NCI-H2029 (cell line): ENCODE measurements at regions not wholly inside any gene's neighbourhood (a gene's known extent, or its start where the extent isn't known, plus 50 kb on each side); places are given as distances from the start of the nearest gene placed in this dataset.
"Not testable (repeated sequence)": the region's sequence is repeated elsewhere in the genome, so short reads cannot be mapped to it uniquely, and the experiment has no call there.

Experiments
- DNase-seq: peaks from one replicate; lab custom pipeline; 2025; lab: John Stamatoyannopoulos, UW

DNA sequence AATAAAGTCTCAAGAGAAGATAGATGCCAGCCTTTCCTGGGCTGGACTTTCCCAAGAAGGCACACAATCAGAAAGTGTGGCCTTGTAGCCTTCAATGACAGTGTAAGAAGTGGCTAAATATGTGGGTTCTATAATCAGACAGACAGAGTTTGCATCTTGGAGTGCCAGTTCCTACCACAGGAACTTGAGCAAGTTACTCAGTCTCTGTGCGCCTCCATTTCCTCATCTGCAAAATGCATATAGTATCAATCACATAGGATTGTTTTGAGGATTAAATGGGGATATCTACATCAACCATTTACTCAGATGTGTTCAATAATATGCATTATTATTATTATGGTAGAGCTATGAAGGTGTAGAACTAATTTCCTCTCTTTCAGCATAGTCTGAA is 176.8 kb upstream of the PTBP2 start:
- DNase-seq = no peak

GRCh38 chr1:96545935-96546656 is 175.5 kb upstream of the PTBP2 start:
- DNase-seq = no peak

DNA sequence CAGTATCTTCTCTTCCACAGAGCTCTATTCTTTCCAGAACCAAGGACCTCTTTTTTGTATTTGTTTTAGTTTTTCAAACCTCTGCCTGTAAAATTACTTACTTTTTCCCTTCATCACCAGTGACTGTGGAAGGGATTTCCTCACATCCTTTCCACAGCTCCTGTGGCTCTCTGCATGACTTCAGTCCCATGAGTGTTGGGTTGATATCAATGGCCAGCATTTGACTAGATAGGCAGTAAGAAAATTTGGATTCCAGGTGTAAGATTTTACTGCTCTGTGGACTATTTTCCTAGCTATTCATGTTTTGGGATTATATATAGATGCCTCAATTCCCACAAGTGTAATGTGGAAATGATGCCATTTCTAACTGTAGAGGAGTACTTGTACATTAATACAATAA is 171.5 kb upstream of the PTBP2 start:
- DNase-seq = no peak

DNA sequence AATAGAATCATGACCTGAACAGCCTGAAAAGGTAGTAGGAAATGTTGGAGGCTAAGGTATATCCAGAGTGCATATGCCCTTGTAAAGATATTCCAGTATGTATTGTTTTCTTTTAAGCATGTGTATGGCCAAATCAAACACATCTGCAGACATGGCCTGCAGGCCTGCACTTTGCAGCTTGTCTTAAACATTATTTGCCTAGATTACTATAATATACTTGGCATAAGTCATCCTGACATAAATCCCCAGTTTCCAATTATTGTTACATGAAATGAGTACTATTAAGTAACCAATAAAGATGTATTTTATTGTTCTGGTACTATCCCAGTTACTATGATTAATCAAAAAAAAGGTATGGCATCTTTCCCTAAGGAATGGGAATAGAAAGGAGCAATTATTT is 169.1 kb upstream of the PTBP2 start:
- DNase-seq = no peak

- DNase-seq = no peak
Observed at GRCh38 chr1:96553811-96554210, 167.8 kb upstream of the PTBP2 start.

- no peak for DNase-seq
Observed at GRCh38 chr1:96554364-96554763, 167.2 kb upstream of the PTBP2 start.

- no peak for DNase-seq
Observed at GRCh38 chr1:96557336-96557735, 164.2 kb upstream of the PTBP2 start.

DNA sequence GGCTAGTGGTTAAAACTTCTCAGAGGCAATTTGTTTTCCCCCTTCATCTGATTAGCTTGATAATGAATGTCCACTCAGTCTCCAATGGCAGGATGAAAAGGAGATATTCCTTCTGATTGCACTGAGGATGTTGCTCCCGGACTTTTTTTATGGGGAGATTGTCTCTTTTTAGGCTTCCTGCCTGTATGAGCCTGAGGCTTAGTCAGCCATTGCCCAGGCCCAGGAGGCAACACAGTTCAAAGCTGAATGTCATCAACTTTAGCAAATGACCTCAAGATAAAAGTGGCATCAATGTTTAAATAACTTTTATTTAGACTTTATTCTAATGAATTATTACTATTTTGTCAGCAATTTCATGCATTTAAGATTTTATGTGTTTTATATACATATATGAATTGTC is 162.9 kb upstream of the PTBP2 start:
- no peak for DNase-seq

DNA sequence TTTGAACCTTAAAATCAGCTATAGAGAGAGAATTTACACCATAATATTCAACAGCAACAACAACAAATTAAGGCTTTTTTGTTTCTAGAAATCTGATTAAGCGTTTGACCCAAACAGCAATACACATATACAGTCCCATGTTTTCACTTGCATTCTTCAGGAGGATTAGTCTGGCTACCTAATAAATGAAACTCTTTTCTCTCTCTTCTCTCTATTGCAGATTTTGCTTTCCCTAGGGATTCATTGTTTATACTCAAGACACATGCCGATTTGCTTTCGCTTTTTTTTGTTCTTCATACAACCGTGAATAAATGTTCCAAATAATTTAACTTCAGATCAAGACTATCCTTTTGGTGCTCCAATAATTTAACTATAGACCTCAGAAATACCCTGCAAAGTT is 162.4 kb upstream of the PTBP2 start:
- no peak for DNase-seq

DNA sequence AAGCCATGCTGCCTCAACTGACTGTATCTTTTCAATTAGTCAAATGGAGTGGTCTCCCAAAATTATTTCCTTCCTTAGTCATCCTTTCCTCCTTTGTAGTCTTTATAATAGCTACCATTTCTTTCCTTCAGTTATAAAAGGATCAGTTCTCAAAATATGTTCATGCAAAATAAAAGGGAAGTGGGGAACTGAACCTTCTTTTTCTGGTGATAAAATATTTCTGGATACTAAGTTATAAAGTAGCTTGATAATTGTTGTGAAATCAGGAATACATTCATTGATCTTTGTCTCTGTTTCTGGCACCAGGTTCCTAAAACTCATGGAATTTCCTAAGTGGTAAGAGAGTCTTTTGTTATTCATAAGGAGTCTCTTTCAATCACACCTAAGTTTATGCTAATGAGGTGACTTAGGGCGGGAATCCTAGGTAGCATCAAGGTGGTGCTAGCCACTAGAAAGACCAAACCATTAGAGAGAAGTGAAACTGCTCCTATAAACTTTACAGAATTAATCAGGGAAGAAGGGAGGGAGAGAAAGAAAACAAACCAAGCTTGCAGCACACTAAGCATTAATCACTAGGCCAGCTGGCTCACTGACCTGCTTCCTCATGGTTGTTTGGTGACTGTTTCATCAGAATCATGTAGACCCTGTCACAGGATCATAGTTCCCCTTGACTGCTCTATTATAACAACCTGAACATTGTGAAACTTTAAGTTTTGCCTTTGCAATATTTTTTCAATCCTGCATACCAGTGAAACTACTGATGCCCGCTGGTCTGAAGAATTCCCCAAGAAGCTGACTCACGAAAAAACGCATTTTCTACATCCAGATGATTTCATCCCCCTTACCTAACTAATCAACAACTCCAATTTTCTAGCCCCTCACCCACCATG is 161.6 kb upstream of the PTBP2 start:
- no peak for DNase-seq

DNA sequence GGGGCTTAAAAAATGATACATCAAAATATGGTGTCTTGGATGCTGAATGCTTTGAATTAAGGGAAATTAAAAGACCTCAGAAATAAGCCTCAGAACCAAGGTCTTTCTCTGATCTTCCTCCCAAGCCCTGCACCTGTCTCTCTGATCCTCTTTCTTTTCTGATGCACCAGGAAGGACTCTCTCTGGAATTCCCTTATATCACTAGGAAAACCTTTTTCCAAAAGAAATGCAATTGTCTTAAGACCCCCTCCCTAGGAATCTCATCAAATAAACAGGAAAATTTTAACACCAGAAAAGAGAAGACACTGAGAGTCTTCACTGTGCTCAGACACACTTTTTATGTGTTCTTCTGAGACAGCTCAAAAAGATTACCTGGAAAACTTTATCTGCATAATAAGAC is 159.5 kb upstream of the PTBP2 start:
- no peak for DNase-seq

DNA sequence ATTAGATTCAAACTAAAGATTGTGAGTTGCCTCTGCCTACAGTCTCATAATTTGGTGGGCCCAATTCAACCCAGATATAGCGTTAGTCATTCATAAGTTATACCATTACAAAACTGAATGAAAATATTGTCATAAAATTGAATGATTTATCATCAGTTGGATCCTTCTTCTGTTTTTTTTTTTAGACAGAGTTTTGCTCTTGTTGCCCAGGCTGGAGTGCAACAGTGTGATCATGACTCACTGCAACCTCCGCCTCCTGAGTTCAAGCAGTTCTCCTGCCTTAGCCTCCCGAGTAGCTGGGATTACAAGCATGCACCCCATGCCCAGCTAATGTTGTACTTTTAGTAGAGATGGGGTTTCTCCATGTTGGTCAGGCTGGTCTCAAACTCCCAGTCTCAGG is 157.2 kb upstream of the PTBP2 start:
- DNase-seq = not testable (repeated sequence)

- no peak for DNase-seq
Observed at GRCh38 chr1:96565546-96565945, 156.0 kb upstream of the PTBP2 start.

DNA sequence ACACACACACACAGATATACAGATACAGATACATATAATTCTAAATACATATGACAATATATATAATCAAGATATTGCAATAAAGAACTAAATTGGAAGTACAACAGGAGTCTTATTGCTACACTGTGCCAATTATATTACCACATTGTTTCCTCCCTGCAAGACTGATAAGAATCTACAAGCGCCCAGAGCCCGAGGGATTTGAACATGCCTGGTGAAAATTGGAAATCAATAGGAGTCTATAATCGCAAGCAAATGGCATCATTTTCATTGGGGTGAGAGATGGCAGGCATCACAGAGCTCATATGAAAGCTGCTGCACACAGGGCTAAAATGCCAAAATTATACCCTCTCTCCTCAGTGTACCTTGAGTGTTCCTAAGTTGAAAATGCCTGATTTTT is 152.9 kb upstream of the PTBP2 start:
- no peak for DNase-seq

GRCh38 chr1:96569288-96569687 is 152.3 kb upstream of the PTBP2 start:
- no peak for DNase-seq

GRCh38 chr1:96579636-96580035 is 141.9 kb upstream of the PTBP2 start:
- DNase-seq = no peak

- DNase-seq = no peak
Observed at GRCh38 chr1:96580920-96581319, 140.7 kb upstream of the PTBP2 start.

DNA sequence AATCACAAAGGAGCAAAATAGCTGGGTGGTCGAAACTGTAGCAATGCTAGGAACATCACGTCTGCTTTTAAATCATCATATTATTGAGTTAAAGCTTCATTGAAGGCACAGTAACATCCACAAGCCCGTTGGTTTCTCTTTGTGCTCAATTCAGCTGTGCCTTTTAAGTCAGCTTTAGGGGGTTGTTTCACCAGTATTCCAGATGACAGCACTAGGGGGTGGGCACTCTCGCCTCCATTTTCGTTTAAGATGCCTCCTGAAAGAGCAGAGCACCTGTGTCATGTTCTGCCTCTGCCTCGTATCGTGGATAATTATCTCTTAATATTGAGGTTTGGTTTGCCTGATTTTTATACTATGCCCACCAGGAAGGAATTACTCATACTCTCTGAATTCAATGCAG is 139.8 kb upstream of the PTBP2 start:
- no peak for DNase-seq

DNA sequence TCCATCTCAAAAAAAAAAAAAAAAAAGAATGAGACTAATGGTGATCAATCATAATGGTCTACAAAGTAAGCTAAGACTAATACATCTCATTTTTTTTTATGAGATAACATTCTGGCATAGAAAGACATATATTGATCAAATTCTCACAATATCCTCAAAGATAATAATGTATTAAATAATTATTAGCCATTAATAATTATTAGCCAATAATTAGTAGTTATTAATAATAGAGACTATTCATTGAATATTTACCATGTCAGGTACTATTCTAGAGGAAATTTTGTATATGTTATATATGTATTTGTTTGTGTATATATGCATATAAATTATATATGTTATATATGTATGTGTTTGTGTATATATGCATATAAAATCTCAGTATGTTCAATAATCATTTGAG is 137.7 kb upstream of the PTBP2 start:
- DNase-seq = no peak

- no peak for DNase-seq
Observed at GRCh38 chr1:96587222-96587621, 134.4 kb upstream of the PTBP2 start.

- DNase-seq = no peak
Observed at GRCh38 chr1:96588416-96588995, 133.1 kb upstream of the PTBP2 start.

- DNase-seq = not testable (repeated sequence)
Observed at GRCh38 chr1:96595530-96595929, 126.1 kb upstream of the PTBP2 start.
